IPS-18c (cell line): ENCODE measurements at regions not wholly inside any gene's neighbourhood (a gene's known extent, or its start where the extent isn't known, plus 50 kb on each side); places are given as distances from the start of the nearest gene placed in this dataset.

Source experiments
- H3K4me3 ChIP-seq: 2 replicates; pipeline ENCODE4 v1.7.0; 2013; ENCODE audit warnings: low read depth, mild to moderate bottlenecking, low read length, moderate library complexity; ENCODE audit not compliant: insufficient read depth
- H3K9me3 ChIP-seq: one replicate; pipeline ENCODE4 v1.6.1; 2013; ENCODE audit warnings: mild to moderate bottlenecking, low read length, moderate library complexity; ENCODE audit not compliant: control insufficient read depth, insufficient read depth

GRCh38 chr5:88518131-88519016 lies 249.7 kb upstream of the TMEM161B start:
- no peaks in the 10 kb centered on the region for H3K9me3 ChIP-seq
- no peak overlapping the region for H3K4me3 ChIP-seq

GRCh38 chr5:88515881-88516819 lies 247.5 kb upstream of the TMEM161B start:
- no peaks in the 10 kb centered on the region for H3K9me3 ChIP-seq
- H3K4me3 ChIP-seq, result no peak overlapping the region

- Histone ChIP-seq H3K9me3 (no peaks in the 10 kb centered on the region), H3K4me3 (no peak overlapping the region)
These were observed 246.4 kb upstream of the TMEM161B start for GRCh38 chr5:88515068-88515467.

- no peaks in the 10 kb centered on the region for H3K9me3 ChIP-seq
- no peak overlapping the region for H3K4me3 ChIP-seq
These were observed 240.8 kb upstream of the TMEM161B start for GRCh38 chr5:88509403-88509802.

GRCh38 chr5:88507261-88507660 lies 238.6 kb upstream of the TMEM161B start:
- Histone ChIP-seq H3K4me3 (no peak overlapping the region), H3K9me3 (no peaks in the 10 kb centered on the region)

GRCh38 chr5:88503406-88503805 lies 234.8 kb upstream of the TMEM161B start:
- Histone ChIP-seq H3K9me3 (no peaks in the 10 kb centered on the region), H3K4me3 (no peak overlapping the region)

GRCh38 chr5:88503041-88503345 lies 234.3 kb upstream of the TMEM161B start:
- H3K4me3 ChIP-seq, result no peak overlapping the region
- no peaks in the 10 kb centered on the region for H3K9me3 ChIP-seq

- Histone ChIP-seq H3K4me3 (no peak overlapping the region), H3K9me3 (no peaks in the 10 kb centered on the region)
These were observed 233.8 kb upstream of the TMEM161B start for GRCh38 chr5:88502179-88503040.

GRCh38 chr5:88495810-88496209 lies 227.2 kb upstream of the TMEM161B start:
- no peak overlapping the region for H3K4me3 ChIP-seq
- no peaks in the 10 kb centered on the region for H3K9me3 ChIP-seq

GRCh38 chr5:88490874-88491273 lies 222.2 kb upstream of the TMEM161B start:
- Histone ChIP-seq H3K4me3 (no peak overlapping the region), H3K9me3 (no peaks in the 10 kb centered on the region)

- H3K4me3 ChIP-seq, result no peak overlapping the region
- H3K9me3 ChIP-seq, result no peaks in the 10 kb centered on the region
These were observed 220.7 kb upstream of the TMEM161B start for GRCh38 chr5:88489364-88489763.

- Histone ChIP-seq H3K9me3 (no peaks in the 10 kb centered on the region), H3K4me3 (no peak overlapping the region)
These were observed 219.9 kb upstream of the TMEM161B start for GRCh38 chr5:88488561-88488960.

- Histone ChIP-seq H3K9me3 (no peaks in the 10 kb centered on the region), H3K4me3 (no peak overlapping the region)
These were observed 219.5 kb upstream of the TMEM161B start for GRCh38 chr5:88488130-88488529.

GRCh38 chr5:88487066-88487465 lies 218.4 kb upstream of the TMEM161B start:
- no peaks in the 10 kb centered on the region for H3K9me3 ChIP-seq
- H3K4me3 ChIP-seq, result no peak overlapping the region

GRCh38 chr5:88486431-88486830 lies 217.8 kb upstream of the TMEM161B start:
- H3K9me3 ChIP-seq, result no peaks in the 10 kb centered on the region
- no peak overlapping the region for H3K4me3 ChIP-seq

- H3K9me3 ChIP-seq, result no peaks in the 10 kb centered on the region
- no peak overlapping the region for H3K4me3 ChIP-seq
These were observed 216.9 kb upstream of the TMEM161B start for GRCh38 chr5:88485531-88485930.

- no peaks in the 10 kb centered on the region for H3K9me3 ChIP-seq
- no peak overlapping the region for H3K4me3 ChIP-seq
These were observed 215.5 kb upstream of the TMEM161B start for GRCh38 chr5:88483964-88484672.
